ENCODE measurements at regions not wholly inside any gene's neighbourhood (a gene's known extent, or its start where the extent isn't known, plus 50 kb on each side); places are given as distances from the start of the nearest gene placed in this dataset.
"Not testable (repeated sequence)": the region's sequence is repeated elsewhere in the genome, so short reads cannot be mapped to it uniquely, and the experiment has no call there.

DNA sequence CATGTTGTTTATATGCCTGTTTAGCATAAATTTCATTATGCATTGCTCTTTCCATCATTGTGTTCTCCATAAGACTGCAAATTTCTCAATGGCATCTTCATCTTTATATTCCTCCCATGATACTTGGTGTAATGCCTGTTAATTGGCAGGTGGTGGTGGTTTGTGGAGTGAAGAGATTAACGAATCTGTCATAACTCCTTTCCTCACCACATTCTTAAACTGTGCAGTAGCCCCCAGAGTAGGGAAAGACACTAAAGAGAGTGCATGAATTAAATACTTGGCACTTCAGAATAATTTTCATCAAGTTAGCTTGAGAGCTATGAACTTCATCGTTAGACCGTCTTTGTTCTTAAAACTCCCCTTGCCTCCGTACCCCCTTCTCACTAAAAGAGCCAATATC, 329.7 kb downstream of the HS3ST3B1 start:
- DNase-seq (ENCODE audit: low read depth in 2 of 2), result no peak

DNA sequence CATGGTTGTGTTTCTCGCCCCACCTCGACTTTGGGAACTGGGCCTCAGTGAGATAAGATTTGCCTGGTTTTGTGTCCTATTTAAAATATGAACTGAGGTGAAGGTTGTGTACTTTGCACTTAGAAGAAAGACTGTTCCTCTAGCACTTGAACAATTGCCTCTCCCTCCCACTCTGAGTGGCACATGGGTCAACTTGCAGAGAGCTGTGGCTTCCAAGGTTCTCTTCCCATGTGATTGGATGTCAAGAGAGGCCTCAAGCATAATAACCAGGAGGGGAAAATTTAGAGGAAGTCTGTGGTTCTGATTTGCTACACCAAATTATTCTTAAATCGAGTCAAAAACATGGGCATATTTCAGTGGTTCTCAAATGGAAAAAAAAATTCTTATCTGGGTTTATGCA, 329.2 kb downstream of the HS3ST3B1 start:
- no peak for DNase-seq (ENCODE audit: low read depth in 2 of 2)

DNA sequence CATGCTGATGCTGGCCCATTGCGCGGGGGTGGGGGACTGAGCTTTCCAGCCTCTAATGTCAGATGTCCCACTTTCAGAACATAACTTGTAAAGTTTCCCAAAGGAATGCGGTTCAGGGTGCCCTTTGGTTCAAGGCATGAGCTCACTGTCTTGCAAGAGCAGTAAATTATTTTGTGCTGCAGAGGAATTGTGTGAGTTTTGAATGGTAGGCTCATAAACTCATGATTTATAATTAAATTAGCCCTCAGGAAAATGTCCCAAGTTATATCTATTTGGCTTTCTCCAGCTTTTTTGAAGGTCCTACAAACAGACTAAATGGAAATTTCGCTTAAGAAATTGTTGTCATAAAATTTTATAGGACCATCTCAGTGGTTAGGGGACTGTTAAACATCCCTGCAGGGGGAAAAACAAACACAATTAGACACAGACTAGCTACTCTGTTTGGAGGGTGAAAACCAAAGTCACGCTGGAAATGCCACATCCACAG, 321.8 kb downstream of the HS3ST3B1 start:
- no peak for DNase-seq (ENCODE audit: low read depth in 2 of 2)

DNA sequence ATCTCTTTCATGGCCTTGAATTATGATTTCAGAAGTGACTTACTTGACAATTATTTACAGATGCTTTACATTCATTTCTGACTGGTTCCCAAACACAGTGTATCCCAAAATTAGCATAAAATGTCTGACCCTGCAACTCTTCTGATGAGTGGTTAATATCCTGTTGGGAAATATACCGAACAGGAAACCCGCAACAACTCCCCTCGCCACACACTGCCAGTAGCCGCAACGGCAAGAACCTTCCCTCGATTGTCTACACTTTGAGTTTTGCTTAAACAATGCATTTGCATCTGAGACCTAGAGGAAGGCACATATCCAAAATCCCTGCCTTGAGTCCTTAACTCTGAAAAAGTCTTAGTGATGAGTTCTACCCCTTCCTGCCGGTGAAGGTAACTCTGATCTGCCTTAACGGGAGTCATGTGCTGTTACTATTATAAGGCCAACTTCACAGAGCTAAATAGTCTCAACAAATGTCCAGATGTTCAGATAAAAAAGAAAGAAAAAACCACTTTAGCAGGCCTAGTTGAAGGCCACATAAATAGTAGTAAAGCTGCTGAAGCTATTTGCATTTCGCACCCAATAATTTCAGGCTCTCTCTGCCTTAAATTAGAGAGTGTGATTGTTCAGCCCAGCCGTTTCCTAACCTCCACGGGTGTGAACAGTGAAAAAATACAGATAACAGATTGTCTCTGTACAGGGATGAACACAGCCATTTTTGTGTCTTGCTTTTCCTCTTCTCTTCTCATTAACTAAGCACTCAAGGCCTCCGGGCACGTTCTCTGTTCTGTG, 321.1 kb downstream of the HS3ST3B1 start:
- no peak for DNase-seq (ENCODE audit: low read depth in 2 of 2)

DNA sequence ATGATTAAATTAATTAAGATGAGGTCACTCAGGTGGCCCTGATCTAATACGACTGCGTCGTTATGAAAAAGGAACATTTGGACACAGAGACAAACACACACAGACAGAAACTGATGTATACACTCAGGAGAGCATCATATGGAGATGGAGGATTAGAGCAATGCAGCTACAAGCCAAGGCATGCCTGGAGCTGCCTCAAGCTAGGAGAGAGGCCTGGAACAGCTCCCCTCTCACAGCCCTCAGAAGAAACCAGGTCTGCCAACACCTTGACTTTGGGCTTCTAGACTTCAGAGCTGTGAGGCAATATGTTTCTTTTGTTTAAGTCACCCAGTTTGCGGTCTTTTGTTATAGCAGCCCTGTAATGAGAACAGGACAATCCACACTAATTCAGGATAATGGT, 318.9 kb downstream of the HS3ST3B1 start:
- DNase-seq (ENCODE audit: low read depth in 2 of 2), result no peak

DNA sequence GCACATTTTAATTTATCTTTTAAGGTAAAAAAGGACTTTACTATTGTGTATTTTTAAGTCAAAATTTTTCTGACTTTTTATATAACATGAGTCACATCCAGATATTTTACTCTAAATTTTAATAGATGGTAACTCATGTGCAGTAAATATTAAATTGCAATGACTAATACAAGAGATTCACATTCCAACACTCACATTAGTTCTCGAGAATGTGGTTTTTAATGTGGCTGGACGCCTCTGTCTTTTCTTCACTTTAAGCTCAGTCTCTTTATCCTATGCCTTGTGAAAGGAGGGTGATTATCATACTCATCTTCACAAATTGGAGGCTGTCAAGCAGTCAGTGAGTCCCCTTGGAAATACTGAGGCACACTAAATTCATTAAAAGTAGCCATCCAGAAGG, 315.6 kb downstream of the HS3ST3B1 start:
- no peak for DNase-seq (ENCODE audit: low read depth in 2 of 2)

DNA sequence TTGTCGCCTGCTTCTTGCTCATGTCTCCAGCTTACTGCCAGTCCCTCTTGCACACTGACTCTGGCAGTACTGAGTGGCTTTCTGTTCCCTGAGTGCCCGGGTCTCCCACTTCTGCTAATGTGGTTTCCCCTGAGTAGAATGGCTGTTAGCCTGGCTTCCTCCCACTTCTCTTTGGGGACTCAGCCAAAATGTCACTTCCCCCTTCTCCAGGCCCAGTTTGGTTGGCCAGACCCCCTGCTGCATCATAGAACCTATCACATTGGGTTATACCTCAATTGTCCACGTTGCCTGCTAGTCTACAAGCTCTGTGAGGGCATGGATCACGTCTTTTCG, 304.4 kb downstream of the HS3ST3B1 start:
- no peak for DNase-seq (ENCODE audit: low read depth in 2 of 2)

DNA sequence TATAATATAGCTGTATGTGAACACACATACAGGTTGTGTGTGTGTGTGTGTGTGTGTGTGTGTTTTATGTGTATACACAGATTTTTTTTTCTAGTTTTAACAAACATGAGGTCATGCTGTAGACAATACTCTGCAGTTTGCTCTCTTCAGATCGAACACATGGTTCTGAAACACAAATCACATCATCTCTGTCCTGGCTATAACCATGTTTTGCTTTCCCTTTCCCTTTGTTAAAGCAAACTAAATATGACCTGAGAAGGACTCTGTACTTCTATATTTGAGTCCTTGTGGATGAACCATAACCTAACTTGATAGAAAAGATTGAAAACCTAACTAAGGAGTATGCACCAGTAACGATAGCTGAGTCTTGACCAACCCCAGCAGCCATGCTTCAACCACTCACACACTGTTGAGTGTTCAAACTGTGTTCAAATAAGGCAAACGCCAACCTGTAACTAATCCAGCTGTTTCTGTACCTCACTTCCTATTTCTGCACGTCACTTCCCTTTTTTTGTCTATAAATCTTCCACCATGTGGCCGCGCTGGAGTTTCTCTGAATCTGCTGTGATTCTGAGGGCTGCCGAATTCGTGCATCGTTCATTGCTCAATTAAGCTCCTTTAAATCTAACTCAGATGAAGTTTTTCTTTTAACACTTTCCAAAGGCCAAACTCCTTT, 303.8 kb downstream of the HS3ST3B1 start:
- no peak for DNase-seq (ENCODE audit: low read depth in 2 of 2)

DNA sequence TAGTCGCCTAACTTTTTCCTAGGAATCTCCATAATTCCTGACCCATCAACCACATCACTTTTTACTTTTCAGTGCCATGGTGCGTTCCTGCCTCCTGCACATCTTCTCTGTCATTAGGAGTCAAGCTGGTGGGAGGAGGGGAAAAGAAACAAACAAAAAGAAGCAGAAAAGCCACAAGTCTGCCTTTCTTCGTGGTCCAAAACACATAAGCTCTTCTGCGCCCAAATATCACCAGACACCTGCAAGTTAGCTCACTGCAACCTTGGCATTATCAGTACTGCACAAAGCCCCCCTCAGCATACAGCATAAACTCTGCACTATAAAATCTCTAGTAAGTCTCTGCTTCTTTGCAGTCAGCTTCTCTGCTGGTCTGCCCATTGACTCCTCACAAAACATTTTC, 295.3 kb downstream of the HS3ST3B1 start:
- DNase-seq (ENCODE audit: low read depth in 2 of 2), result no peak

DNA sequence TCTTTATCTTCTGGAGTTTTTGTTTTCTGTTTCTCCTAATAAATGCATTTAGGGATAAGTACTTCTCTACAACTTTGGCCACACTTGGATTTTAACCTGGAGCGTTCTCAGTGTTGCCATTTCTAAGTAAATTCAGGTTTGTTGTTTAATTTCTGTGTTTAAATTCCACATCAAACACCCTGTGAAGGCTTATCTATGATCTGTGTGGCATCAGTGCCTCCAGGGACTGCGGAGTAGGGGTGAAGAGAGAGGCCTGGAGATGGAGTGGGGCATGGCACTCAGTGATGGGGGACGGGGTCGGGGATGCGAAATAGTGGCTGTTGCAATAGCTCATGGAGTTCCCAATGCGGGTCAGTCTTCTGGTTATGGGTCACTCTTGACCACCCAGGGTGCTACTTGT, 294.8 kb downstream of the HS3ST3B1 start:
- DNase-seq (ENCODE audit: low read depth in 2 of 2), result no peak

DNA sequence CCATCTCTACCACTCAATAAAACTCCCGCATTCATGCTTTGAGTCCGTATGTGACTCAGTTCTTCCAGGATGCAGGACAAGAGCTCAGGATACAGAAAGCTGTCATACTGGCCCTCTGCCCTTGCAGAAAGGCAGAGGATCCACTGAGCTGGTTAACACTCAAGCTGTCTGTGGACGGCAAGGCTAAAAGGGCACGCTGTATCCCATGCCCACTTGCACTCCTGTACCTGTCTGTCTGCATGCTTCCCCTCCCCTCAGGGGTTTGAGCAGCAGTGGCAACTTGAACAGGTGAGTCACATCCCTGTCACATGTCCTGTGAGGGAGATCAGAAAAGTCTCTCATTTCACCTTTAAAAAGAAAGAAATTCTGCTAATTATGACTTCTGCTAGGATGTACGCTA, 293.8 kb downstream of the HS3ST3B1 start:
- no peak for DNase-seq (ENCODE audit: low read depth in 2 of 2)

DNA sequence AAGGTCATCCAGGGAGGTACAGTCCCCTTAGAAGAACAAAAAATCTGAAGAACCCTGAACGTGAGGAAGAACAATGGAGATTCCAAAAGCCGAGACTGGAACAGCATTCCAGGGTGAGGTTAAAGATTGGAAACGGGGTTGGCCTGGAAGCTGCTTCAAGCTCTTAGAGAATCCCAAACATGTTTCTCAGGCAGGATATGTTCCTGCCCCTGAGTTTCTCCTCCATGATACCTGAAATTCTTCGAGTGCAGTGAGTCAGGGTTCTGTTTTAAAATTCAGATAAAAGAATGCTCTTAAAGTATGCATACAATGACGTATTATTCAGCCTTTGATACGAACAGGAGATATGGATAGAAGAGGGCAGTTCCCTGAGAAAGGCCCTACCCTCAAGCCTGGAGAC, 293.1 kb downstream of the HS3ST3B1 start:
- no peak for DNase-seq (ENCODE audit: low read depth in 2 of 2)

DNA sequence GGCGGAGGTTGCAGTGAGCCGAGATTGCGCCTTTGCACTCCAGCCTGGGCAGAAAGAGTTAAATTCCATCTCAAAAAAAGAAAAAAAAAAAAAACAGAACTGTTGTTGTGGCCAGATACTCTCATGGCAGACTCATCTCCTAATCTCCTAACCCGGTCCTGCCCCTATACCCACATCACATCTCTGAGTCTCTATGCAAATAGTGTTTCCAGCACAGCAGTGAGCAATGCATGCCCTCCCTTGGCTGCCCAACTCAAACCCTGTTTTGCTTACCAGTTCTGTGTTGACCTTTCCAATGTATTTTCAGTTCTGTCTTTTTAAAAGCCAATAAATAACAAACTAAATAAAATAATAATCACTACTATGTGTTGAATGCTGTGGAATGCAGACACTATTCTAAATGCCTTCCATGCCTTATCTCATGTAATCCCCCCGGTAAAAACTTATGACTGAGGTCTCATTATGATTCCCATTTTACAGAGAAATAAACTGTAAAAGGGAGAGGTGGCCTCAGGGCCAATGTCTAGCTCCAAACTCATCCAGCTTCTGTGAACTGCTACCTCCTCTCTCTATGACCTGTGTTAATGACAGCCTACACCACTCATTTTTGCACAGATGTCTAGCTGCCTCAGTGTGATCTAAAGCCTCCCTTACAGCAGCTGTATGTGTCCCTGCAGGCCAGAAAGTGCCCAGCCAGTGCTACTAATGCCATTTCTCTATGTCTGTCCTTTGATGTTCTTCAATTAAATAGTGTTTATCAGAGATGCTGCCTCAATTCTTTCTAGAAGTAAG, 289.8 kb downstream of the HS3ST3B1 start:
- DNase-seq (ENCODE audit: low read depth in 2 of 2), result no peak

DNA sequence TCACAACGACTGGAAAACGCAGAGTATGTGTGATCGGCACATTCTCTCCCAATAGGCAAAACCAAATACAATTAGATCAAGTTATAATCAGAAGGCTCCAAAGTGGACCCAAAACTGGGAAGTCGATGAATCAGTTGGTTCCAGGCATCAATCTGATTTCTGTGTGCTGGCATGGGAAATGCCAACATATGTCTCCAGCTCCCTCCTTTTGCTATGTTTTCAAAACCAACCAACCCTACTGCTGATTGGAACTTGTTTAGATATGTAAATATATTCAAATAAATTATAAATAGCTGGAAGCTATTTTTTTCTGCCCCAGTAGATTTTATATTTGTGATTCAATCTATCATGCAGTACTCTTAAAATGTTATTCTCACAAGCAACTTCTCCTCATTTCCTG, 284.2 kb downstream of the HS3ST3B1 start:
- no peak for DNase-seq (ENCODE audit: low read depth in 2 of 2)

DNA sequence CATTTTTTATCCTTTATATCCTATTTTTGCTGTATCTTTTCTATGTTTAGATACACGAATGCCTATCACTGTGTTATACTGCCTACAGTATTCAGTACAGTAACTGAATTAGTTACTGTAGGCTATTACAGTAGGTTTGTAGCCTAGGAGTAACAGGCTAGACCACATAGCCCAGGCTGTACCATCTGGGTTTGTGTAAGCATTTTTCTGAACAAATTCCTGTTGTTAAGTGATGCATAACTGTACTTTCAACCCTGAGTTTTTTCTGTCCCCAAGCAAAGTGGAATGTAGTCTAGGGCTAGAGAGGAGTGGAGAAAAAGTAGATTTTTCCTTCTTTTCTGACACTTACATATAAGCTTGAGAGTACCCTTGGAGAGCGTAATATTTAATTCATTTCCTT, 282.1 kb downstream of the HS3ST3B1 start:
- DNase-seq (ENCODE audit: low read depth in 2 of 2), result no peak

DNA sequence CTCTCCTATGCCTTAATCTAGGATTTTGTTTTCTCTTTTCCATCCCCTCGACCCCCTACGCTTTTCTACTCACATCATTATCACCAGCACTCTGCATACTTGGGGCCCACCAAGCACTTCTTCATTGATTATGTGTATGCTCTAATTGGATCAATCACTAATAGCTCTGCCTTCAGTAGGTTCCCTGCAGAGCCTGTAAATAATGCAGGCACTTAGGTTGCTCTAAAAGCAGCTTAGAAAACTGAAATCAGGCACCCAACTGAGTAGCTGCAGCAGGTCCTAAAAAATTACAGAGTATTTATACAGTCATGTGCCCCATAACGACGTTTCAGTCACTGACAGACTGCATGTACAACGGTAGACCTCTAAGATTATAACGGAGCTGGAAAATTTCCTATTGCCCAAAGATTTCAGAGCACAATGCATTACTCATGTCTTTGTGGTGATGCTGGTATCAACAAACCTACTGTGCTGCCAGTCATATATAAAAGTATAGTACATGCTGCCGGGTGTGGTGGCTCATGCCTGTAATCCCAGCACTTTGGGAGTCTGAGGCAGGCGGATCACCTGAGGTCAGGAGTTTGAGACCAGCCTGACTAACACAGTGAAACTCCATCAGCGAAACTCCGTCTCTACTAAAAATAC, 280.4 kb downstream of the HS3ST3B1 start:
- no peak for DNase-seq (ENCODE audit: low read depth in 2 of 2)

DNA sequence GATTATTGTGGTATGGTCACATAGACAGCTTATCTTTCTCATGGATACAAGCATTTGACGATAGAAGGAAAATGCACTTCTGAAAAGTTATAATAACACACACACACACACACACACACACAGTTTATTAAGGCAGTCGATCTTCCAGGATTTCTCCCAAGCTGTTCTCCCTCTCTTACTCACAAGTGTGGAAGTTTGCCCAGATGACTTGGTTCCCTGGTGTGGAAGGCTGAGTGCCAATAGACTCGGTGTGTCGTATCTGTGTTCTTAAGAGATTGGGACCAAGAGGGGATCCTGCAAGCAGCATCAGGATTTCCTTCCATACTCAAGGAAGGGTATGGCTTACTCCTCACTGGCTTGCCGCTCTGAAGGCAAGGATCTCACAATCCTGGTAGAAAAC, 279.6 kb downstream of the HS3ST3B1 start:
- DNase-seq (ENCODE audit: low read depth in 2 of 2), result no peak

DNA sequence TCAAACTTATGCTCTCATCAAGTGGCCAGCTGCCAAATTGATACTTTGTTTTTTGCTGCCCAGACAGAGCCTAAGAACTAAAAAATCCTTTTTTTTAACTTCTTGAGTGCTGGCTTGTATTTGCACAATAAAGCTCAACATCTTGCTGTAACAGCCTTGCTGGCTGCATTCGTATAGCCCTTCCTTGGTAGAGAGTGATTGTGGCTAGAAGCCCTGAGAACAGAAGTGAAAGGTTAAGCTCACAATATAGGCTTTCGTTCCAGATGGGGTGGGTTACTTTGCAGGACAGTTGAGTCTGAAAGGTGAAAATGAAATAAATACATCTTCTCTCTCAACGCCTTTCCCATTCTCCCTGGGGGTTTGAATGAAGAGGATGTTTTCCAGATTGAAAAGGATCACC, 278.8 kb downstream of the HS3ST3B1 start:
- DNase-seq (ENCODE audit: low read depth in 2 of 2), result no peak

DNA sequence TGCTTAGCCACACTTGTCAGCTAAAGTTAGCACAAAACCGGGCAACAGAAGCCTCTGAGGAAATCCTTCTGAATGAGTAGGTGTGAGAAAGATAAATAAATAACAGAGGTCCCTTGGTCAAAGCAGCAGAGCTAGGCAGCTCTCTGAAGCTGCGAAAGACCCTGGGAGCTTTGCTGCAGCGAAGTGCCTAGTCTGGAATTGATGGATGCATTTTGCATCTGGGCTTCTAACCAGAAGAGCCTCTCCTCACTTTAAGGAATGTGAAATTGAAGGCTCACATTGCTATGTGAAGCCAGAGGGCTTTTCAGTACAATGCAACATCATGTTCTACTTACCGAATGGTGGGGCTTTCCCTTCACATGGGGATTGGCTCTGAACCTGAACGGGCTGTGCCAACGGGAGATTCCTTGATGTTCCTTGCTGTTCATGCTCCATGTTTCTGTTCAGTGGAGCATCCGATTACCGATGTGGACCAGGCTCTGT, 274.6 kb downstream of the HS3ST3B1 start:
- no peak for DNase-seq (ENCODE audit: low read depth in 2 of 2)

DNA sequence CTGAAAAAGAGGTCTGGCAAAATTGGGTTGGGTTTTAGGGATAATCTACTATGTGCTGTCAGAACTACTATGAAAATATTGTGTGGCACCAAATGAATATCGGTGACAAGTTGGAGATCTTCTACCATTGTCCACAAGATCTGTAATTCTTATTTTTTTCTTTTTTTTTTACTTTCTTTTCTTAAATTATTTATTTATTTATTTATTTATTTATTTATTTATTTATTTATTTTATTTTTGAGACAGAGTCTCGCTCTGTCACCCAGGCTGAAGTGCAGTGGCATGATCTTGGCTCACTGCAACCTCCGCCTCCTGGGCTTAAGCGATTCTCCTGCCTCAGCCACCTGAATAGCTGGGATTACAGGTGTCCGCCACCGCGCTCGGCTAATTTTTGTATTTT, 259.4 kb downstream of the HS3ST3B1 start:
- not testable (repeated sequence) for DNase-seq (ENCODE audit: low read depth in 2 of 2)

DNA sequence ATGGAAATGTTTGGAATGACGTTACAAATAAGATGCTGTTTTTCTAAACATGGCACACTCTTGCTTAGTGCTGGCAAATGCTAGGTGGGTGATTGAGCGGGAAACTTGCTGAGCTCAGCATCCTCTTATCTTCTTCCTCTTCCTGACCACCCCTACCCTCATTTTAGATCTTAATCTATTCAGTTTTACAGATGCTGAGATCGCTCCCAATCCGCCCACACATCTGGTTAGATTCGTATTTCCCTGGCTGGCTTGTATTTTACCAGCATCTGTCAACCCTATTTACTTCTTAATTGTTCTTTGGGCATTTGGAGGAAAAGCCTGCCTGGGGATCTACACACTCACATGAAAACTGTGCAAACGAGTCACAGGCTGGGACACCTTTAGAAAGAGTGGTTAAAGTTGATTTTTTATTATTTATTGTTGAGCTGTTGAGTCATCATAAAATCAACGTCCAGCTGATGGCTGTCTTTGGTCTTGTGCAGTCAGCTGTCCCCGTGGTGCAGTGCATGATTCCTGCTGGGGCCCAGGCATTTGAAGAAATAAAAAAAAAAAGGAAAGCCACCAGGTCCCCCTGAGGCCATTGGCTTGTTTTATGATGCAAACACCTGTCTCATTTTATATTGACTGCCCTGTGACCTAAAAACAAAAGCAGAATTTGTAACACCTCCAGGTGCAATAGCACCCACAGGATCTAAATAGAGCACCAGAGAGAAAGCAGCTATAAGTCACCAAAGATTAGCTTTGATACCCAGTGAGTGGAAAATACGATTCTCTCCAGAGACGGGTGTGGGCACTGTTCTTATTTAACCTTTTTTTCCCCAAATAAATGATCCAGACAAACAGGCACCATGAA, 258.6 kb downstream of the HS3ST3B1 start:
- no peak for DNase-seq (ENCODE audit: low read depth in 2 of 2)
